DND-41 (cell line): ENCODE measurements at regions not wholly inside any gene's neighbourhood (a gene's known extent, or its start where the extent isn't known, plus 50 kb on each side); places are given as distances from the start of the nearest gene placed in this dataset.

Experiments
- CTCF ChIP-seq: IDR thresholded peaks from 2 replicates; pipeline ENCODE4 v1.5.1; 2012; ENCODE audit warnings: borderline replicate concordance, low read length, moderate library complexity, mild to moderate bottlenecking; ENCODE audit not compliant: poor library complexity, severe bottlenecking; ENCODE audit errors: extremely low read depth
- EZH2 ChIP-seq: IDR thresholded peaks from 3 replicates; pipeline ENCODE4 v1.6.1; 2012; ENCODE audit warnings: borderline replicate concordance, low read depth, mild to moderate bottlenecking, moderate library complexity, low read length, inconsistent platforms; ENCODE audit not compliant: severe bottlenecking

GRCh38 chr5:125578551-125578950, 832.1 kb upstream of the ZNF608 start:
- TF ChIP-seq CTCF (no peak), EZH2 (no peak)
